ENCODE measurements at regions not wholly inside any gene's neighbourhood (a gene's known extent, or its start where the extent isn't known, plus 50 kb on each side); places are given as distances from the start of the nearest gene placed in this dataset.

DNA sequence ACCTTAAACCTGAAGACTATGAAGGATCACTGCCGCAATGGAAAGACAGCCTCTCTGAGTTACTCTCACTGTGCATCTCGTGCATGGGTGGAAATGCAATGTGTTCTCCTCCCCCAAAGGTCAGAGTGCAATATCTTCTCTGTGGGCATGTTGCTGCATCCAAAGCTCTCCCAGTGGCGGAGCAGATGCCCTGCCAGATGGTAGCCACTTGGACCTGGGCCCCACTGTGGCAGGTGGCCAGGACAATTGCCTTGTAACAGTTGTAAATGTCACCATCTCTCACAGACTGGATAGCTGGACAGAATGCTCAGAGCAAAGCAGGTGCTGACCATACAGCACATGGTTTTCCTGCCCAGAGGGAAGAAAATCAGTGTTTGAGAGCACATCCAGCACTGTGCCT, 542.0 kb downstream of the FAM181B start:
- no peak for TF ChIP-seq EP300 (IDR thresholded peaks at IDR 0.05; ENCODE audit: borderline replicate concordance in 1 of 2, control insufficient read depth in 1 of 2, low read depth in 2 of 2, low read length in 2 of 2)
- TF ChIP-seq, protein P1, sequence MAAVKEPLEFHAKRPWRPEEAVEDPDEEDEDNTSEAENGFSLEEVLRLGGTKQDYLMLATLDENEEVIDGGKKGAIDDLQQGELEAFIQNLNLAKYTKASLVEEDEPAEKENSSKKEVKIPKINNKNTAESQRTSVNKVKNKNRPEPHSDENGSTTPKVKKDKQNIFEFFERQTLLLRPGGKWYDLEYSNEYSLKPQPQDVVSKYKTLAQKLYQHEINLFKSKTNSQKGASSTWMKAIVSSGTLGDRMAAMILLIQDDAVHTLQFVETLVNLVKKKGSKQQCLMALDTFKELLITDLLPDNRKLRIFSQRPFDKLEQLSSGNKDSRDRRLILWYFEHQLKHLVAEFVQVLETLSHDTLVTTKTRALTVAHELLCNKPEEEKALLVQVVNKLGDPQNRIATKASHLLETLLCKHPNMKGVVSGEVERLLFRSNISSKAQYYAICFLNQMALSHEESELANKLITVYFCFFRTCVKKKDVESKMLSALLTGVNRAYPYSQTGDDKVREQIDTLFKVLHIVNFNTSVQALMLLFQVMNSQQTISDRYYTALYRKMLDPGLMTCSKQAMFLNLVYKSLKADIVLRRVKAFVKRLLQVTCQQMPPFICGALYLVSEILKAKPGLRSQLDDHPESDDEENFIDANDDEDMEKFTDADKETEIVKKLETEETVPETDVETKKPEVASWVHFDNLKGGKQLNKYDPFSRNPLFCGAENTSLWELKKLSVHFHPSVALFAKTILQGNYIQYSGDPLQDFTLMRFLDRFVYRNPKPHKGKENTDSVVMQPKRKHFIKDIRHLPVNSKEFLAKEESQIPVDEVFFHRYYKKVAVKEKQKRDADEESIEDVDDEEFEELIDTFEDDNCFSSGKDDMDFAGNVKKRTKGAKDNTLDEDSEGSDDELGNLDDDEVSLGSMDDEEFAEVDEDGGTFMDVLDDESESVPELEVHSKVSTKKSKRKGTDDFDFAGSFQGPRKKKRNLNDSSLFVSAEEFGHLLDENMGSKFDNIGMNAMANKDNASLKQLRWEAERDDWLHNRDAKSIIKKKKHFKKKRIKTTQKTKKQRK (IDR thresholded peaks at IDR 0.05; ENCODE audit: low read depth, low read length), result no peak
- TF ChIP-seq POLR2A (IDR thresholded peaks at IDR 0.05; ENCODE audit: low read depth, low read length), result no peak
- TF ChIP-seq, protein P2, sequence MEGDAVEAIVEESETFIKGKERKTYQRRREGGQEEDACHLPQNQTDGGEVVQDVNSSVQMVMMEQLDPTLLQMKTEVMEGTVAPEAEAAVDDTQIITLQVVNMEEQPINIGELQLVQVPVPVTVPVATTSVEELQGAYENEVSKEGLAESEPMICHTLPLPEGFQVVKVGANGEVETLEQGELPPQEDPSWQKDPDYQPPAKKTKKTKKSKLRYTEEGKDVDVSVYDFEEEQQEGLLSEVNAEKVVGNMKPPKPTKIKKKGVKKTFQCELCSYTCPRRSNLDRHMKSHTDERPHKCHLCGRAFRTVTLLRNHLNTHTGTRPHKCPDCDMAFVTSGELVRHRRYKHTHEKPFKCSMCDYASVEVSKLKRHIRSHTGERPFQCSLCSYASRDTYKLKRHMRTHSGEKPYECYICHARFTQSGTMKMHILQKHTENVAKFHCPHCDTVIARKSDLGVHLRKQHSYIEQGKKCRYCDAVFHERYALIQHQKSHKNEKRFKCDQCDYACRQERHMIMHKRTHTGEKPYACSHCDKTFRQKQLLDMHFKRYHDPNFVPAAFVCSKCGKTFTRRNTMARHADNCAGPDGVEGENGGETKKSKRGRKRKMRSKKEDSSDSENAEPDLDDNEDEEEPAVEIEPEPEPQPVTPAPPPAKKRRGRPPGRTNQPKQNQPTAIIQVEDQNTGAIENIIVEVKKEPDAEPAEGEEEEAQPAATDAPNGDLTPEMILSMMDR (IDR thresholded peaks at IDR 0.05 in 2 of 3, conservative IDR thresholded peaks at IDR 0.05 in 1 of 3; ENCODE audit: control insufficient read depth in 2 of 3, extremely low read depth in 1 of 3, insufficient read depth in 1 of 3, low read depth in 3 of 3, low read length in 3 of 3), result no peak
- TF ChIP-seq EED (IDR thresholded peaks at IDR 0.05; ENCODE audit: low read depth), result no peak
